ENCODE measurements at regions not wholly inside any gene's neighbourhood (a gene's known extent, or its start where the extent isn't known, plus 50 kb on each side); places are given as distances from the start of the nearest gene placed in this dataset.

DNA sequence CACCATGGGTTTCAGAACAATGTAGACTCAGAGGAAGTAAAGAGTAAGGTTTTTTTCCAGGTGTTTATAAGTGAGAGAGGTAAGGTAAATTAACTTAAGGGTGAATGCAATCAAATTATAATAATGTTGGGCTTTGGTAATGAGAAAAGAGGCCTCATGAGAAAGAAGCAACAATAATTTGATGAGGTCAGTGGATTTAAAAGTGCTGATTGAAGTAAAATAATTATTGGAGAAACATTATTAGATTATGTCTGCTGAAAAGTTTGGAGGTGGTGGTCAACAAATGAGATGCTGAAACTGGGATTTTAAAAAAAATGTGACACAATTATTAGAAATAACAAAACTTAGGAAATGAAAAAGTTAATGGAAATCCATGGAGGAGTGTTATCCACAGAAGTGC lies 187.4 kb upstream of the BRINP3 start:
- Histone ChIP-seq H3K9me3 (ENCODE audit: control insufficient read depth, low read depth, low read length) (no peaks in the 10 kb centered on the region), H2BK15ac (ENCODE audit: low read depth, low read length) (no peak overlapping the region), H2BK12ac (ENCODE audit: insufficient read length, low read depth, low read length) (no peak overlapping the region), H3K14ac (ENCODE audit: insufficient read depth, low read length) (no peak overlapping the region), H3K79me1 (ENCODE audit: insufficient read depth, low read depth, low read length, poor library complexity, severe bottlenecking) (no peaks in the 10 kb centered on the region), H2BK5ac (ENCODE audit: insufficient read length, low read length) (no peak overlapping the region), H3T11ph (ENCODE audit: low read length) (no peak overlapping the region), H3K23me2 (ENCODE audit: insufficient read length, low read depth, low read length, poor library complexity, severe bottlenecking) (no peaks in the 10 kb centered on the region), H3K18ac (ENCODE audit: insufficient read length, low read depth, low read length) (no peak overlapping the region), H2BK120ac (ENCODE audit: low read depth, low read length, poor library complexity, severe bottlenecking) (no peak overlapping the region), H3K27me3 (ENCODE audit: insufficient read depth, low read length) (no peaks in the 10 kb centered on the region), H3K4me2 (ENCODE audit: insufficient read depth, insufficient read length, low read length) (no peak overlapping the region), H2BK20ac (ENCODE audit: low read depth, low read length, poor library complexity, severe bottlenecking) (no peak overlapping the region), H2AK5ac (ENCODE audit: insufficient read length, low read length) (no peak overlapping the region), H4K20me1 (ENCODE audit: control insufficient read depth, insufficient read depth, insufficient read length) (no peaks in the 10 kb centered on the region), H4K5ac (ENCODE audit: insufficient read length, low read depth, low read length) (no peak overlapping the region), H3K27ac (ENCODE audit: insufficient read length, low read depth, low read length) (no peak overlapping the region), H2AFZ (ENCODE audit: low read length) (no peak overlapping the region), H3K79me2 (ENCODE audit: insufficient read depth, low read length) (no peaks in the 10 kb centered on the region), H3K9ac (ENCODE audit: extremely low read depth, insufficient read length, low read length) (no peak overlapping the region), H3K56ac (ENCODE audit: insufficient read length, low read depth, low read length) (no peak overlapping the region), H4K91ac (ENCODE audit: insufficient read length, low read depth, low read length) (no peak overlapping the region), H3K23ac (ENCODE audit: insufficient read length, low read depth, low read length) (no peak overlapping the region), H4K8ac (replicated peaks; ENCODE audit: insufficient read length, low read depth, low read length) (no peak overlapping the region), H3K4me1 (ENCODE audit: insufficient read depth, low read length) (no peaks in the 10 kb centered on the region), H3K4ac (ENCODE audit: low read depth, low read length) (no peak overlapping the region)
- Mint-ChIP-seq H3K4me1 (no peaks in the 10 kb centered on the region), H3K36me3 (ENCODE audit: insufficient read depth in 1 of 3, low read depth in 3 of 3) (no peaks in the 10 kb centered on the region), H3K9me3 (peaks cover 0 to 2% of the 10 kb centered on the region in 2 experiments; a peak in 1 of 5 replicates), H3K4me3 (no peak overlapping the region), H3K27me3 (ENCODE audit: low read depth) (no peaks in the 10 kb centered on the region), H3K27ac (no peak overlapping the region)
- DNase-seq, result no peak
- TF ChIP-seq, protein P1, sequence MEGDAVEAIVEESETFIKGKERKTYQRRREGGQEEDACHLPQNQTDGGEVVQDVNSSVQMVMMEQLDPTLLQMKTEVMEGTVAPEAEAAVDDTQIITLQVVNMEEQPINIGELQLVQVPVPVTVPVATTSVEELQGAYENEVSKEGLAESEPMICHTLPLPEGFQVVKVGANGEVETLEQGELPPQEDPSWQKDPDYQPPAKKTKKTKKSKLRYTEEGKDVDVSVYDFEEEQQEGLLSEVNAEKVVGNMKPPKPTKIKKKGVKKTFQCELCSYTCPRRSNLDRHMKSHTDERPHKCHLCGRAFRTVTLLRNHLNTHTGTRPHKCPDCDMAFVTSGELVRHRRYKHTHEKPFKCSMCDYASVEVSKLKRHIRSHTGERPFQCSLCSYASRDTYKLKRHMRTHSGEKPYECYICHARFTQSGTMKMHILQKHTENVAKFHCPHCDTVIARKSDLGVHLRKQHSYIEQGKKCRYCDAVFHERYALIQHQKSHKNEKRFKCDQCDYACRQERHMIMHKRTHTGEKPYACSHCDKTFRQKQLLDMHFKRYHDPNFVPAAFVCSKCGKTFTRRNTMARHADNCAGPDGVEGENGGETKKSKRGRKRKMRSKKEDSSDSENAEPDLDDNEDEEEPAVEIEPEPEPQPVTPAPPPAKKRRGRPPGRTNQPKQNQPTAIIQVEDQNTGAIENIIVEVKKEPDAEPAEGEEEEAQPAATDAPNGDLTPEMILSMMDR (conservative IDR thresholded peaks at IDR 0.05), result no peak
